ENCODE measurements at regions not wholly inside any gene's neighbourhood (a gene's known extent, or its start where the extent isn't known, plus 50 kb on each side); places are given as distances from the start of the nearest gene placed in this dataset.

- no peaks in the 10 kb centered on the region for H3K27me3 ChIP-seq (ENCODE audit: insufficient read depth, low read length)
- H3K9me3 ChIP-seq (ENCODE audit: low read depth, low read length): no peaks in the 10 kb centered on the region
- H3K4me3 ChIP-seq (ENCODE audit: low read length): no peak overlapping the region
- peaks cover 7% of the 10 kb centered on the region for H3K4me1 ChIP-seq (ENCODE audit: insufficient read depth, low read length)
Observed at GRCh38 chr13:109509154-109509900, 277.1 kb downstream of the IRS2 start.

GRCh38 chr13:109500146-109500773 lies 286.1 kb downstream of the IRS2 start:
- no peaks in the 10 kb centered on the region for H3K9me3 ChIP-seq (ENCODE audit: low read depth, low read length)
- H3K4me1 ChIP-seq (ENCODE audit: insufficient read depth, low read length): no peaks in the 10 kb centered on the region
- no peaks in the 10 kb centered on the region for H3K27me3 ChIP-seq (ENCODE audit: insufficient read depth, low read length)
- H3K4me3 ChIP-seq (ENCODE audit: low read length): no peak overlapping the region

GRCh38 chr13:109497917-109498316 lies 288.5 kb downstream of the IRS2 start:
- no peaks in the 10 kb centered on the region for H3K4me1 ChIP-seq (ENCODE audit: insufficient read depth, low read length)
- no peak overlapping the region for H3K4me3 ChIP-seq (ENCODE audit: low read length)
- H3K9me3 ChIP-seq (ENCODE audit: low read depth, low read length): no peaks in the 10 kb centered on the region
- H3K27me3 ChIP-seq (ENCODE audit: insufficient read depth, low read length): no peaks in the 10 kb centered on the region

- no peaks in the 10 kb centered on the region for H3K27me3 ChIP-seq (ENCODE audit: insufficient read depth, low read length)
Observed at GRCh38 chr13:109496216-109496615, 290.2 kb downstream of the IRS2 start.

GRCh38 chr13:109494925-109495369 lies 291.4 kb downstream of the IRS2 start:
- H3K9me3 ChIP-seq (ENCODE audit: low read depth, low read length): no peaks in the 10 kb centered on the region

More at GRCh38 chr13:109496216-109496615, 290.2 kb downstream of the IRS2 start:
- Histone ChIP-seq H3K4me1 (ENCODE audit: insufficient read depth, low read length) (no peaks in the 10 kb centered on the region), H3K9me3 (ENCODE audit: low read depth, low read length) (no peaks in the 10 kb centered on the region), H3K4me3 (ENCODE audit: low read length) (no peak overlapping the region)

GRCh38 chr13:109485136-109485794 lies 301.1 kb downstream of the IRS2 start:
- Histone ChIP-seq H3K4me1 (ENCODE audit: insufficient read depth, low read length) (no peaks in the 10 kb centered on the region), H3K4me3 (ENCODE audit: low read length) (no peak overlapping the region), H3K9me3 (ENCODE audit: low read depth, low read length) (no peaks in the 10 kb centered on the region), H3K27me3 (ENCODE audit: insufficient read depth, low read length) (no peaks in the 10 kb centered on the region)

More at GRCh38 chr13:109494925-109495369, 291.4 kb downstream of the IRS2 start:
- no peaks in the 10 kb centered on the region for H3K27me3 ChIP-seq (ENCODE audit: insufficient read depth, low read length)
- H3K4me3 ChIP-seq (ENCODE audit: low read length): no peak overlapping the region
- H3K4me1 ChIP-seq (ENCODE audit: insufficient read depth, low read length): no peaks in the 10 kb centered on the region

GRCh38 chr13:109483284-109483683 lies 303.1 kb downstream of the IRS2 start:
- Histone ChIP-seq H3K4me3 (ENCODE audit: low read length) (no peak overlapping the region), H3K27me3 (ENCODE audit: insufficient read depth, low read length) (no peaks in the 10 kb centered on the region), H3K9me3 (ENCODE audit: low read depth, low read length) (no peaks in the 10 kb centered on the region), H3K4me1 (ENCODE audit: insufficient read depth, low read length) (no peaks in the 10 kb centered on the region)

GRCh38 chr13:109481040-109481439 lies 305.3 kb downstream of the IRS2 start:
- H3K4me1 ChIP-seq (ENCODE audit: insufficient read depth, low read length): no peaks in the 10 kb centered on the region
- no peaks in the 10 kb centered on the region for H3K9me3 ChIP-seq (ENCODE audit: low read depth, low read length)
- H3K27me3 ChIP-seq (ENCODE audit: insufficient read depth, low read length): no peaks in the 10 kb centered on the region
- no peak overlapping the region for H3K4me3 ChIP-seq (ENCODE audit: low read length)

- no peak overlapping the region for H3K4me3 ChIP-seq (ENCODE audit: low read length)
- no peaks in the 10 kb centered on the region for H3K4me1 ChIP-seq (ENCODE audit: insufficient read depth, low read length)
- no peaks in the 10 kb centered on the region for H3K27me3 ChIP-seq (ENCODE audit: insufficient read depth, low read length)
- H3K9me3 ChIP-seq (ENCODE audit: low read depth, low read length): no peaks in the 10 kb centered on the region
Observed at GRCh38 chr13:109480011-109480955, 306.1 kb downstream of the IRS2 start.

GRCh38 chr13:109479534-109479933 lies 306.8 kb downstream of the IRS2 start:
- no peaks in the 10 kb centered on the region for H3K9me3 ChIP-seq (ENCODE audit: low read depth, low read length)

GRCh38 chr13:109476001-109476400 lies 310.4 kb downstream of the IRS2 start:
- Histone ChIP-seq H3K4me3 (ENCODE audit: low read length) (no peak overlapping the region), H3K27me3 (ENCODE audit: insufficient read depth, low read length) (no peaks in the 10 kb centered on the region), H3K9me3 (ENCODE audit: low read depth, low read length) (no peaks in the 10 kb centered on the region), H3K4me1 (ENCODE audit: insufficient read depth, low read length) (no peaks in the 10 kb centered on the region)

More at GRCh38 chr13:109479534-109479933, 306.8 kb downstream of the IRS2 start:
- no peaks in the 10 kb centered on the region for H3K4me1 ChIP-seq (ENCODE audit: insufficient read depth, low read length)
- no peak overlapping the region for H3K4me3 ChIP-seq (ENCODE audit: low read length)
- H3K27me3 ChIP-seq (ENCODE audit: insufficient read depth, low read length): no peaks in the 10 kb centered on the region

GRCh38 chr13:109468123-109468522 lies 318.3 kb downstream of the IRS2 start:
- no peaks in the 10 kb centered on the region for H3K27me3 ChIP-seq (ENCODE audit: insufficient read depth, low read length)
- no peaks in the 10 kb centered on the region for H3K4me1 ChIP-seq (ENCODE audit: insufficient read depth, low read length)
- no peak overlapping the region for H3K4me3 ChIP-seq (ENCODE audit: low read length)
- H3K9me3 ChIP-seq (ENCODE audit: low read depth, low read length): peaks cover 8% of the 10 kb centered on the region

GRCh38 chr13:109465148-109465547 lies 321.2 kb downstream of the IRS2 start:
- Histone ChIP-seq H3K4me3 (ENCODE audit: low read length) (no peak overlapping the region), H3K4me1 (ENCODE audit: insufficient read depth, low read length) (no peaks in the 10 kb centered on the region), H3K27me3 (ENCODE audit: insufficient read depth, low read length) (no peaks in the 10 kb centered on the region), H3K9me3 (ENCODE audit: low read depth, low read length) (peaks cover 33% of the 10 kb centered on the region)

GRCh38 chr13:109454167-109454917 lies 332.0 kb downstream of the IRS2 start:
- Histone ChIP-seq H3K4me3 (ENCODE audit: low read length) (no peak overlapping the region), H3K4me1 (ENCODE audit: insufficient read depth, low read length) (no peaks in the 10 kb centered on the region), H3K27me3 (ENCODE audit: insufficient read depth, low read length) (no peaks in the 10 kb centered on the region), H3K9me3 (ENCODE audit: low read depth, low read length) (no peaks in the 10 kb centered on the region)

Data from mononuclear cell (primary cell).